ENCODE measurements at regions not wholly inside any gene's neighbourhood (a gene's known extent, or its start where the extent isn't known, plus 50 kb on each side); places are given as distances from the start of the nearest gene placed in this dataset.

- Histone ChIP-seq H3K27ac (no peak overlapping the region), H3K4me1 (no peaks in the 10 kb centered on the region), H3K27me3 (no peaks in the 10 kb centered on the region), H3K9me3 (no peaks in the 10 kb centered on the region), H3K4me3 (no peak overlapping the region), H3K36me3 (no peaks in the 10 kb centered on the region)
- no peak for ATAC-seq
- 19 to 83% methylated on average over 2 of the region's 2 CpGs for WGBS, 2 donors (ENCODE audit: low coverage in 1 of 2)
- TF ChIP-seq POLR2A (IDR thresholded peaks at IDR 0.05) (no peak), EP300 (IDR thresholded peaks at IDR 0.05) (no peak), CTCF (IDR thresholded peaks at IDR 0.05) (no peak), POLR2AphosphoS5 (IDR thresholded peaks at IDR 0.05) (no peak)
Measured at GRCh38 chr2:163990541-163990940, 254.7 kb upstream of the FIGN start.

DNA sequence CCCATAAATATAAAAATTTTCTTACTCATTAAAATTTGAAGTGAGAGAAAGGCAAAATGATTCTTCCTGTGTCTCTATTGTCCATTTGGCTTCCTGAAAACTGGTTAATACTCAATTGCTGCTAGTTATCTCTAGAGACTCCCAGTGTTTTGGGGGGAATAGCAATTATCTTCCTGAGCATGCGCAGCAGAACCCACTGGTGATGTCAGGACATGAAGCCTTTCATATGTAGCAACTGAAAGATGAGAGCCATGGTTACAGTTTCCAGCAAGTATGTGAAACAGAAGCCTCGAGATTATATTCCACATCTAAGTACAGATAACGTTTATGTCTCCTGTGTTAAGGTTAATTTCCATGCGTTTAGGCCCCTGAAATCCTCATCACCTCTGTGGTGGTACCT is 254.3 kb upstream of the FIGN start:
- no peak for ATAC-seq
- Histone ChIP-seq H3K4me3 (no peak overlapping the region), H3K27me3 (no peaks in the 10 kb centered on the region), H3K27ac (no peak overlapping the region), H3K36me3 (no peaks in the 10 kb centered on the region), H3K4me1 (no peaks in the 10 kb centered on the region), H3K9me3 (no peaks in the 10 kb centered on the region)
- 74 to 79% methylated on average over 3 to 4 of the region's 4 CpGs for WGBS, 2 donors (ENCODE audit: low coverage in 1 of 2)
- TF ChIP-seq EP300 (IDR thresholded peaks at IDR 0.05) (no peak), POLR2AphosphoS5 (IDR thresholded peaks at IDR 0.05) (no peak), CTCF (IDR thresholded peaks at IDR 0.05) (no peak), POLR2A (IDR thresholded peaks at IDR 0.05) (no peak)

- H3K9me3 ChIP-seq, result no peaks in the 10 kb centered on the region
- no peaks in the 10 kb centered on the region for H3K27me3 ChIP-seq
- no peak overlapping the region for H3K4me3 ChIP-seq
- H3K4me1 ChIP-seq, result no peaks in the 10 kb centered on the region
- H3K36me3 ChIP-seq, result no peaks in the 10 kb centered on the region
- no peak overlapping the region for H3K27ac ChIP-seq
- TF ChIP-seq POLR2AphosphoS5 (IDR thresholded peaks at IDR 0.05), result no peak
- TF ChIP-seq EP300 (IDR thresholded peaks at IDR 0.05), result no peak
- TF ChIP-seq POLR2A (IDR thresholded peaks at IDR 0.05), result no peak
- 90 to 98% methylated on average over 6 of the region's 6 CpGs for WGBS, 2 donors (ENCODE audit: low coverage in 1 of 2)
- no peak for ATAC-seq
Measured at GRCh38 chr2:163987175-163987940, 251.6 kb upstream of the FIGN start.

GRCh38 chr2:163984986-163985385 is 249.2 kb upstream of the FIGN start:
- Histone ChIP-seq H3K9me3 (no peaks in the 10 kb centered on the region), H3K4me1 (no peaks in the 10 kb centered on the region)
- WGBS, 2 donors (ENCODE audit: low coverage in 1 of 2), result 77 to 81% methylated on average over 4 of the region's 4 CpGs

DNA sequence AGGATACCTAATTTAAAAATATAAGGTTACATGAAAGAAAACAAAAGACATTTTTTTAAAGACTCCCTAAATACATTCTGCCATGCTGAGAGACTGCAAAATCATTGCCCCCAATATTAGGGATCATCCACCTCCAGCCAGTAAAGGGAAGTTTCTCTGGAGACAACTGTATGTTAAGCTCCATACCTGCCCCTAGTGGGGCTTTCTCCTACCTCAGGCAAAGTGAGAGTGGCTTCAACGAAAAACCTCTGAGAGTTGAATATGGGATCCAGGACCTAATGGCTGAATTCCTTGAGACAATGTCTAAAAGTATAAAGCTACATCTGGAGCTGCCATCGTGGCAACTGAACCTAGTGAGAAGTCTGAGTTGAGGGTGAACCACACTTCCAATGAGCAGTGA is 248.1 kb upstream of the FIGN start:
- no peak for TF ChIP-seq EP300 (IDR thresholded peaks at IDR 0.05)
- no peak for TF ChIP-seq POLR2A (IDR thresholded peaks at IDR 0.05)
- TF ChIP-seq CTCF (IDR thresholded peaks at IDR 0.05), result no peak
- TF ChIP-seq POLR2AphosphoS5 (IDR thresholded peaks at IDR 0.05), result no peak
- WGBS, 2 donors (ENCODE audit: low coverage in 1 of 2), result 69 to 80% methylated on average over 1 to 2 of the region's 2 CpGs
- ATAC-seq, result no peak

More at GRCh38 chr2:163984986-163985385, 249.2 kb upstream of the FIGN start:
- no peak for ATAC-seq
- no peaks in the 10 kb centered on the region for H3K27me3 ChIP-seq
- TF ChIP-seq EP300 (IDR thresholded peaks at IDR 0.05) (no peak), CTCF (IDR thresholded peaks at IDR 0.05) (no peak), POLR2A (IDR thresholded peaks at IDR 0.05) (no peak), POLR2AphosphoS5 (IDR thresholded peaks at IDR 0.05) (no peak)
- no peaks in the 10 kb centered on the region for H3K36me3 ChIP-seq
- no peak overlapping the region for H3K27ac ChIP-seq
- no peak overlapping the region for H3K4me3 ChIP-seq

More for the DNA sequence above, 248.1 kb upstream of the FIGN start:
- H3K9me3 ChIP-seq, result no peaks in the 10 kb centered on the region
- H3K4me1 ChIP-seq, result no peaks in the 10 kb centered on the region
- H3K27me3 ChIP-seq, result no peaks in the 10 kb centered on the region
- H3K27ac ChIP-seq, result no peak overlapping the region
- H3K4me3 ChIP-seq, result no peak overlapping the region
- no peaks in the 10 kb centered on the region for H3K36me3 ChIP-seq

Measured in gastroesophageal sphincter (tissue), 4 donors.